GM23248 (cell line): ENCODE measurements at regions not wholly inside any gene's neighbourhood (a gene's known extent, or its start where the extent isn't known, plus 50 kb on each side); places are given as distances from the start of the nearest gene placed in this dataset.
A peak's percentile ranks its signal among the peaks of the same experiment; 100 is the strongest.

Source experiments
- DNase-seq: peaks from one replicate; pipeline ENCODE4 v3.0.0-alpha.2; 2015
- H2AFZ ChIP-seq: fragments of 200-600 bp; sonication (generic); 2 replicates; pipeline ENCODE4 v1.6.1; 2016; ENCODE audit warnings: antibody characterized with exemption
- H3F3A ChIP-seq: fragments of 200-600 bp; sonication (generic); 2 replicates; pipeline ENCODE4 v1.6.1; 2016; ENCODE audit warnings: mild to moderate bottlenecking, antibody characterized with exemption, mixed run types; ENCODE audit not compliant: insufficient read depth
- H3K27ac ChIP-seq: fragments of 200-600 bp; sonication (generic); 2 replicates; pipeline ENCODE4 v1.5.1; 2016; ENCODE audit warnings: mild to moderate bottlenecking
- H3K27me3 ChIP-seq: fragments of 200-600 bp; sonication (generic); replicated peaks from 2 replicates; pipeline ENCODE4 v1.6.1; 2016; ENCODE audit warnings: mild to moderate bottlenecking; ENCODE audit not compliant: insufficient read depth
- H3K36me3 ChIP-seq: fragments of 200-600 bp; sonication (generic); 2 replicates; pipeline ENCODE4 v1.6.1; 2016; ENCODE audit warnings: low read depth, mild to moderate bottlenecking
- H3K4me1 ChIP-seq: fragments of 200-600 bp; sonication (generic); 2 replicates; pipeline ENCODE4 v1.6.1; 2016; ENCODE audit warnings: mild to moderate bottlenecking; ENCODE audit not compliant: insufficient read depth
- H3K4me2 ChIP-seq: fragments of 200-600 bp; sonication (generic); one replicate; pipeline ENCODE4 v1.6.1; 2016; ENCODE audit warnings: mild to moderate bottlenecking; ENCODE audit not compliant: unreplicated experiment
- H3K4me3 ChIP-seq: fragments of 200-600 bp; sonication (generic); 2 replicates; pipeline ENCODE4 v1.5.1; 2016; ENCODE audit warnings: mild to moderate bottlenecking
- H3K79me2 ChIP-seq: fragments of 200-600 bp; sonication (generic); 2 replicates; pipeline ENCODE4 v1.6.1; 2016; ENCODE audit warnings: mild to moderate bottlenecking; ENCODE audit not compliant: insufficient read depth
- H3K9ac ChIP-seq: fragments of 200-600 bp; sonication (generic); 2 replicates; pipeline ENCODE4 v1.6.1; 2016; ENCODE audit warnings: mild to moderate bottlenecking
- H3K9me2 ChIP-seq: fragments of 200-600 bp; sonication (generic); 2 replicates; pipeline ENCODE4 v1.6.1; 2016; ENCODE audit warnings: mixed run types, mild to moderate bottlenecking, moderate library complexity; ENCODE audit not compliant: insufficient read depth
- H3K9me3 ChIP-seq: fragments of 200-600 bp; sonication (generic); one replicate; pipeline ENCODE4 v1.6.1; 2017; ENCODE audit warnings: low read depth
- H4K20me1 ChIP-seq: fragments of 200-600 bp; sonication (generic); 2 replicates; pipeline ENCODE4 v1.6.0; 2016; ENCODE audit not compliant: insufficient read depth
- EZH2 ChIP-seq: fragments of 200-600 bp; sonication (generic); IDR thresholded peaks from 2 replicates; pipeline ENCODE4 v1.6.1; 2018; ENCODE audit warnings: antibody characterized with exemption, mild to moderate bottlenecking; ENCODE audit not compliant: insufficient read depth, poor library complexity, severe bottlenecking
- EZH2phosphoT487 ChIP-seq: fragments of 200-600 bp; sonication (generic); IDR thresholded peaks from 2 replicates; pipeline ENCODE4 v1.6.1; 2018; ENCODE audit warnings: antibody characterized with exemption, moderate library complexity, mild to moderate bottlenecking, low read depth; ENCODE audit not compliant: insufficient read depth
- WGBS, 2 experiments: methylation state at CpG; one replicate each; pipeline ENCODE4 v1.1.6; 2015 to 2017; ENCODE audit warnings: low lambda C conversion rate in 2 of 2, low coverage in 1 of 2; ENCODE audit errors: missing lambda C conversion rate in 2 of 2; 5-methylcytosine and 5-hydroxymethylcytosine counted together
- in situ Hi-C: fragments of 300-500 bp; cut with MboI; formaldehyde crosslinking; loops from 2 replicates; pipeline ENCODE4 v1.15.0; 2020

DNA sequence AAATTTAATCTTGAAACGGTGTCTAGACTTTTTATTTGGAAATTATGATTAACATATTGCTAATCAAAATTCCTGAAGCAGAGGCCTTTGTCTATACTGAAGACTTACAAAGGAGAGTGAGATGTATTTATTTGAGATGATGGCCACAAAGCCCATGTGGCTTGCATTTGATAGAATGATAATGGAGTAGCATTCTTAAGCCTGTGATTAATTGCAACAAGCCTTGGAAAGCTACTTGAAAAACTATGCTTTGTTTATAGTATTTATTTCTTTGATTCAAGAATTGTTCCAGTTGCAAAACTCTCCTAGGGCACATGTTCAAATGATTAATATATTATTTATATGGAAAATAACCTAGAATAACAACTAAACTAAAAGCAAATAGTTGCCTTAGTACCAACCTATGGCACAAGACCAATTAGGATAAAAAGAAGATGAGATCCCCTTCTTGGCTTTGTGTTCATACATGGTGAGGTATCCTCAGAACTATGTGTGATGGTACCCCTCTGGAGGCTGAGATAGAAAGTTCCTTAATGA, 244.1 kb upstream of the TBL1XR1 start:
- peaks cover 33% of the 10 kb centered on the region for H3K4me1 ChIP-seq
- in situ Hi-C loops = no loop called here
- TF ChIP-seq EZH2phosphoT487 = no peak
- no peak for TF ChIP-seq EZH2
- peak overlapping the region; percentile 11; the same call in 1 of the 2 replicates for H3K27ac ChIP-seq
- no peaks in the 10 kb centered on the region for H3K9me2 ChIP-seq
- no peaks in the 10 kb centered on the region for H3K79me2 ChIP-seq
- H3K4me2 ChIP-seq = peak overlapping the region; percentile 51
- H3F3A ChIP-seq = peaks cover 7% of the 10 kb centered on the region
- H4K20me1 ChIP-seq = no peaks in the 10 kb centered on the region
- DNase-seq = peak; percentile 35
- 36 to 38% methylated on average over 1 of the region's 1 CpG for WGBS, 2 experiments
- no peaks in the 10 kb centered on the region for H3K27me3 ChIP-seq
- peak overlapping the region; percentile 44 for H3K4me3 ChIP-seq
- no peak overlapping the region for H3K9ac ChIP-seq
- no peaks in the 10 kb centered on the region for H3K9me3 ChIP-seq
- peak overlapping the region; percentile 61 for H2AFZ ChIP-seq
- no peaks in the 10 kb centered on the region for H3K36me3 ChIP-seq

DNA sequence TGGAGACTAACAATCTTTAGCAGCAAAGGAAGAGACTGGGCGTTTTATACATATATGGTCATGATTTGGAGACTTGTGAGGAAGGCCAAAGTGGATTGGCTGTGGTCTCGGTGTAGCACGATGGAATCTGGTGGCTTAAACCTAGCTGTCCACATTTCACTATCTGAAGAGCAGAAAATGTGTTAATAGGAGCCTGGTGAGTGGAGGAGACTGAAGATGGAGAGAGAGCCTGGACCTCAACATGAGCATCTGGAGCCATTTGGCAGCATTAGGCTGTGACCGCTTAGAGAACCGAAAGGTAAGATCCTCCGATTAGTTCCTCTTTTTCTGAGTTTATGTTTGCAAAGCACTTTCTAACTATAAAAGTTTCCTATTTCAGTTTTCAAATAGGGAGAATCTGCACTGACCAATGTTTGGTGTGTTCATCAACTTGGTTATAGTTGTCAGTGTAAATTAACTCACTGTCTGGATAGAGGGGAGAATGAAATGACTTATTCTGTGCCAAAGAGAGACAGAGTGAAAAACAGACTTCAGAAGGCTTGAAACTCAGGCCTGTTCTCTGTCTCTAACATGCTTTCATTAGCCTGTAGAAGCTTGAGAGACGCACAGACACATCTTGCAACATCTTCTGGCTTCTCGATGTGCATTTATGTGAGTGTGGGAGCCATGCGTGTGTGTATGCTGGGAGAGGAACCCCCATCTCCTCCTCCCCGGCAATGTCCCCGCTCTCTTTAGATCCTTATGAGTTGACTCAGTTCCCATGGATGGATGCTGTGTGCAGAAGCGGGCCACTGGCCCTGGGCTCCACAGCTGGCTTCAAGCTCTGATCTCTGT, 244.7 kb upstream of the TBL1XR1 start:
- Histone ChIP-seq H3K9me2 (no peaks in the 10 kb centered on the region), H3F3A (peaks cover 7% of the 10 kb centered on the region), H3K9ac (no peak overlapping the region), H3K4me3 (peak overlapping the region; percentile 44), H4K20me1 (no peaks in the 10 kb centered on the region), H2AFZ (peak overlapping the region; percentile 61), H3K79me2 (no peaks in the 10 kb centered on the region), H3K4me2 (peak overlapping the region; percentile 51), H3K9me3 (no peaks in the 10 kb centered on the region), H3K4me1 (peaks cover 33% of the 10 kb centered on the region), H3K27ac (peak overlapping the region; percentile 11), H3K36me3 (no peaks in the 10 kb centered on the region), H3K27me3 (no peaks in the 10 kb centered on the region)
- TF ChIP-seq EZH2phosphoT487 (no peak), EZH2 (no peak)
- 24 to 26% methylated on average over 11 to 12 of the region's 12 CpGs for WGBS, 2 experiments
- in situ Hi-C loops = no loop called here
- DNase-seq = peak; percentile 40

DNA sequence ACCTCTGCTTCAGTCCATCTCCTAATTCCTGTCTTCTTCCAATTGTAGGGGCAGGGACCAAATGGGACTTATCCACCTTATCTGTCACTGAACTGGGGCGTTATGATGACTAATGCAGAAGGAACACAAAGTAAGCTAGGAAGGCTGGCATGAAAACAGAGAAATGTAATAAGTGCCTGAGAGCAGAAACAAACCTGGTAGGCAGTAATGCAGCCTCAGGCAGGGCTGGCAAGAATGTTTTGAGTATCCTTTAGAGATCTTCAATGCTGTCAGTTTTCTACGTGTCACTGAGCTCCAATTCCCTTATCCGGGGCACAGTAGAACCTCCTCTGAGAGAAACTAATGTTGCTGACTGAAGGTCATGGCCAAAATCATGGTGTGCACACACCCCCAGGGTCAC, 246.2 kb upstream of the TBL1XR1 start:
- Histone ChIP-seq H3K79me2 (no peaks in the 10 kb centered on the region), H3K4me3 (0 out of 2 replicates have a peak overlapping the region, but pooled peaks have one; percentile 13), H3F3A (peaks cover 7% of the 10 kb centered on the region), H3K9ac (no peak overlapping the region), H3K9me3 (no peaks in the 10 kb centered on the region), H3K27me3 (no peaks in the 10 kb centered on the region), H3K4me2 (peak overlapping the region; percentile 32), H3K36me3 (no peaks in the 10 kb centered on the region), H3K4me1 (peaks cover 33% of the 10 kb centered on the region), H2AFZ (no peak overlapping the region), H4K20me1 (no peaks in the 10 kb centered on the region), H3K27ac (no peak overlapping the region), H3K9me2 (no peaks in the 10 kb centered on the region)
- 34 to 45% methylated on average over 3 of the region's 3 CpGs for WGBS, 2 experiments
- peak; percentile 66 for DNase-seq
- in situ Hi-C loops = no loop called here
- TF ChIP-seq EZH2 (no peak), EZH2phosphoT487 (no peak)

DNA sequence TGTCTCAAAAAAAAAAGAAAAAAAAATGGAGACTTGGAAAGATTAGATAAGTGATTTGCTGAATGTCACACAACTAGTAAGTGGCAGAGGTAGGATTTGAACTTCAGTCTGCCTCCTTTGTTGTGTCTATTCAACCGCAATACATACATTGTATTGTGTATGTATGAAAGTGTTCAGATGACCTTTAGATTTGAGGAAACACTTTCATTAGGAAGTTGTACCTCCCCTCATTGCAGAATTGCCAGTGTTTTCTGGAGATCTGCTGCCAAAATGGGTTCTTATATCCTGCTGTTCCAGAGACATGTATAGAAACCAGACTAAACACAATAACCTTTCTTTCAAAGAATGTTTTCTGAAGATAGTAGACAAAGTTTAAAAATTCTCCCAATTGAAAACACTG, 247.4 kb upstream of the TBL1XR1 start:
- Histone ChIP-seq H3K79me2 (no peaks in the 10 kb centered on the region), H3K9ac (no peak overlapping the region), H4K20me1 (no peaks in the 10 kb centered on the region), H3F3A (peaks cover 7% of the 10 kb centered on the region), H3K27ac (no peak overlapping the region), H3K36me3 (no peaks in the 10 kb centered on the region), H3K9me2 (no peaks in the 10 kb centered on the region), H3K27me3 (no peaks in the 10 kb centered on the region), H3K4me2 (no peak overlapping the region), H3K4me3 (no peak overlapping the region), H3K9me3 (no peaks in the 10 kb centered on the region), H3K4me1 (peaks cover 33% of the 10 kb centered on the region), H2AFZ (no peak overlapping the region)
- 97 to 100% methylated on average over 1 of the region's 1 CpG for WGBS, 2 experiments
- in situ Hi-C loops = no loop called here
- DNase-seq = no peak
- TF ChIP-seq EZH2 (no peak), EZH2phosphoT487 (no peak)
